ENCODE measurements at regions not wholly inside any gene's neighbourhood (a gene's known extent, or its start where the extent isn't known, plus 50 kb on each side); places are given as distances from the start of the nearest gene placed in this dataset.

DNA sequence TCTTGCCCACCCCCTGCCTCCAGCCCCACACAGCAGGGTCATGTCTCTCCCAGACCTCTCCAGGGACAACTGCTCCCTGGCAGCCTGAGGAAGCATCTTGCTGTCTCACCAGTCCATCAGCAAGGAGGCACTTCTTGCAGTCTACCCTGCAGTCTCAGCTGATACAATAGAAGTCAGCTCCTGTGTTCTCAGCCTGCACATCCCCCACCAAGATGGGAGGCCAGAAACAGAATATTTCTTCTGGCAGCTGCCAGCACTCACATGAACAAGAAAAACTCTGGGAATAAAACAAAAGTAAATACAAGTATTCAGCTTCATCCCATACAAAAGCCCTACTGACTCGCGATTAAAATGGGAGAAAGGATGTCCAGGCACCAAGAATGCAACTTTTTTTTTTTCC lies 457.4 kb upstream of the PROK2 start:
- H3K79me2 ChIP-seq (replicated peaks; ENCODE audit: insufficient read depth): no peaks in the 10 kb centered on the region
- H3K27ac ChIP-seq (ENCODE audit: low read depth): no peak overlapping the region
- DNase-seq (ENCODE audit: low spot score) (no peak), ATAC-seq (no peak)
- no peaks in the 10 kb centered on the region for H3K27me3 ChIP-seq (ENCODE audit: insufficient read depth)
- no peaks in the 10 kb centered on the region for H3K27me3 Mint-ChIP-seq (ENCODE audit: insufficient read depth, low read depth, poor library complexity)
- no peak overlapping the region for H3K4me3 ChIP-seq
- no peaks in the 10 kb centered on the region; the same call in 2 of the 3 replicates for H3K9me3 Mint-ChIP-seq
- no peak overlapping the region for H3K4me3 Mint-ChIP-seq
- no peaks in the 10 kb centered on the region for H3F3A ChIP-seq (replicated peaks; ENCODE audit: low read depth)
- no peaks in the 10 kb centered on the region for H4K20me1 ChIP-seq (replicated peaks; ENCODE audit: insufficient read depth)
- H3K9me2 ChIP-seq (ENCODE audit: insufficient read depth): peaks cover 11% of the 10 kb centered on the region
- TF ChIP-seq, protein P1, sequence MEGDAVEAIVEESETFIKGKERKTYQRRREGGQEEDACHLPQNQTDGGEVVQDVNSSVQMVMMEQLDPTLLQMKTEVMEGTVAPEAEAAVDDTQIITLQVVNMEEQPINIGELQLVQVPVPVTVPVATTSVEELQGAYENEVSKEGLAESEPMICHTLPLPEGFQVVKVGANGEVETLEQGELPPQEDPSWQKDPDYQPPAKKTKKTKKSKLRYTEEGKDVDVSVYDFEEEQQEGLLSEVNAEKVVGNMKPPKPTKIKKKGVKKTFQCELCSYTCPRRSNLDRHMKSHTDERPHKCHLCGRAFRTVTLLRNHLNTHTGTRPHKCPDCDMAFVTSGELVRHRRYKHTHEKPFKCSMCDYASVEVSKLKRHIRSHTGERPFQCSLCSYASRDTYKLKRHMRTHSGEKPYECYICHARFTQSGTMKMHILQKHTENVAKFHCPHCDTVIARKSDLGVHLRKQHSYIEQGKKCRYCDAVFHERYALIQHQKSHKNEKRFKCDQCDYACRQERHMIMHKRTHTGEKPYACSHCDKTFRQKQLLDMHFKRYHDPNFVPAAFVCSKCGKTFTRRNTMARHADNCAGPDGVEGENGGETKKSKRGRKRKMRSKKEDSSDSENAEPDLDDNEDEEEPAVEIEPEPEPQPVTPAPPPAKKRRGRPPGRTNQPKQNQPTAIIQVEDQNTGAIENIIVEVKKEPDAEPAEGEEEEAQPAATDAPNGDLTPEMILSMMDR (conservative IDR thresholded peaks at IDR 0.05; ENCODE audit: low read depth in 2 of 2): no peak
- TF ChIP-seq, protein P2, sequence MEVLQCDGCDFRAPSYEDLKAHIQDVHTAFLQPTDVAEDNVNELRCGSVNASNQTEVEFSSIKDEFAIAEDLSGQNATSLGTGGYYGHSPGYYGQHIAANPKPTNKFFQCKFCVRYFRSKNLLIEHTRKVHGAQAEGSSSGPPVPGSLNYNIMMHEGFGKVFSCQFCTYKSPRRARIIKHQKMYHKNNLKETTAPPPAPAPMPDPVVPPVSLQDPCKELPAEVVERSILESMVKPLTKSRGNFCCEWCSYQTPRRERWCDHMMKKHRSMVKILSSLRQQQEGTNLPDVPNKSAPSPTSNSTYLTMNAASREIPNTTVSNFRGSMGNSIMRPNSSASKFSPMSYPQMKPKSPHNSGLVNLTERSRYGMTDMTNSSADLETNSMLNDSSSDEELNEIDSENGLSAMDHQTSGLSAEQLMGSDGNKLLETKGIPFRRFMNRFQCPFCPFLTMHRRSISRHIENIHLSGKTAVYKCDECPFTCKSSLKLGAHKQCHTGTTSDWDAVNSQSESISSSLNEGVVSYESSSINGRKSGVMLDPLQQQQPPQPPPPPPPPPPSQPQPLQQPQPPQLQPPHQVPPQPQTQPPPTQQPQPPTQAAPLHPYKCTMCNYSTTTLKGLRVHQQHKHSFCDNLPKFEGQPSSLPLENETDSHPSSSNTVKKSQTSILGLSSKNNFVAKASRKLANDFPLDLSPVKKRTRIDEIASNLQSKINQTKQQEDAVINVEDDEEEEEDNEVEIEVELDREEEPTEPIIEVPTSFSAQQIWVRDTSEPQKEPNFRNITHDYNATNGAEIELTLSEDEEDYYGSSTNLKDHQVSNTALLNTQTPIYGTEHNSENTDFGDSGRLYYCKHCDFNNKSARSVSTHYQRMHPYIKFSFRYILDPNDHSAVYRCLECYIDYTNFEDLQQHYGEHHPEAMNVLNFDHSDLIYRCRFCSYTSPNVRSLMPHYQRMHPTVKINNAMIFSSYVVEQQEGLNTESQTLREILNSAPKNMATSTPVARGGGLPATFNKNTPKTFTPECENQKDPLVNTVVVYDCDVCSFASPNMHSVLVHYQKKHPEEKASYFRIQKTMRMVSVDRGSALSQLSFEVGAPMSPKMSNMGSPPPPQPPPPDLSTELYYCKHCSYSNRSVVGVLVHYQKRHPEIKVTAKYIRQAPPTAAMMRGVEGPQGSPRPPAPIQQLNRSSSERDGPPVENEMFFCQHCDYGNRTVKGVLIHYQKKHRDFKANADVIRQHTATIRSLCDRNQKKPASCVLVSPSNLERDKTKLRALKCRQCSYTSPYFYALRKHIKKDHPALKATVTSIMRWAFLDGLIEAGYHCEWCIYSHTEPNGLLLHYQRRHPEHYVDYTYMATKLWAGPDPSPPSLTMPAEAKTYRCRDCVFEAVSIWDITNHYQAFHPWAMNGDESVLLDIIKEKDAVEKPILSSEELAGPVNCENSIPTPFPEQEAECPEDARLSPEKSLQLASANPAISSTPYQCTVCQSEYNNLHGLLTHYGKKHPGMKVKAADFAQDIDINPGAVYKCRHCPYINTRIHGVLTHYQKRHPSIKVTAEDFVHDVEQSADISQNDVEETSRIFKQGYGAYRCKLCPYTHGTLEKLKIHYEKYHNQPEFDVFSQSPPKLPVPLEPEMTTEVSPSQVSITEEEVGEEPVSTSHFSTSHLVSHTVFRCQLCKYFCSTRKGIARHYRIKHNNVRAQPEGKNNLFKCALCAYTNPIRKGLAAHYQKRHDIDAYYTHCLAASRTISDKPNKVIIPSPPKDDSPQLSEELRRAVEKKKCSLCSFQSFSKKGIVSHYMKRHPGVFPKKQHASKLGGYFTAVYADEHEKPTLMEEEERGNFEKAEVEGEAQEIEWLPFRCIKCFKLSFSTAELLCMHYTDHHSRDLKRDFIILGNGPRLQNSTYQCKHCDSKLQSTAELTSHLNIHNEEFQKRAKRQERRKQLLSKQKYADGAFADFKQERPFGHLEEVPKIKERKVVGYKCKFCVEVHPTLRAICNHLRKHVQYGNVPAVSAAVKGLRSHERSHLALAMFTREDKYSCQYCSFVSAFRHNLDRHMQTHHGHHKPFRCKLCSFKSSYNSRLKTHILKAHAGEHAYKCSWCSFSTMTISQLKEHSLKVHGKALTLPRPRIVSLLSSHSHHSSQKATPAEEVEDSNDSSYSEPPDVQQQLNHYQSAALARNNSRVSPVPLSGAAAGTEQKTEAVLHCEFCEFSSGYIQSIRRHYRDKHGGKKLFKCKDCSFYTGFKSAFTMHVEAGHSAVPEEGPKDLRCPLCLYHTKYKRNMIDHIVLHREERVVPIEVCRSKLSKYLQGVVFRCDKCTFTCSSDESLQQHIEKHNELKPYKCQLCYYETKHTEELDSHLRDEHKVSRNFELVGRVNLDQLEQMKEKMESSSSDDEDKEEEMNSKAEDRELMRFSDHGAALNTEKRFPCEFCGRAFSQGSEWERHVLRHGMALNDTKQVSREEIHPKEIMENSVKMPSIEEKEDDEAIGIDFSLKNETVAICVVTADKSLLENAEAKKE (CRISPR knock-in tag; IDR thresholded peaks at IDR 0.05): no peak
- no peak for TF ChIP-seq EZH2phosphoT487 (IDR thresholded peaks at IDR 0.05; ENCODE audit: unreplicated experiment)
- TF ChIP-seq, protein P3, sequence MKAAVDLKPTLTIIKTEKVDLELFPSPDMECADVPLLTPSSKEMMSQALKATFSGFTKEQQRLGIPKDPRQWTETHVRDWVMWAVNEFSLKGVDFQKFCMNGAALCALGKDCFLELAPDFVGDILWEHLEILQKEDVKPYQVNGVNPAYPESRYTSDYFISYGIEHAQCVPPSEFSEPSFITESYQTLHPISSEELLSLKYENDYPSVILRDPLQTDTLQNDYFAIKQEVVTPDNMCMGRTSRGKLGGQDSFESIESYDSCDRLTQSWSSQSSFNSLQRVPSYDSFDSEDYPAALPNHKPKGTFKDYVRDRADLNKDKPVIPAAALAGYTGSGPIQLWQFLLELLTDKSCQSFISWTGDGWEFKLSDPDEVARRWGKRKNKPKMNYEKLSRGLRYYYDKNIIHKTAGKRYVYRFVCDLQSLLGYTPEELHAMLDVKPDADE (IDR thresholded peaks at IDR 0.05): no peak
- no peak for TF ChIP-seq POLR2AphosphoS5 (IDR thresholded peaks at IDR 0.05; ENCODE audit: low read depth)
- no peak for TF ChIP-seq ZNF114 (CRISPR knock-in tag; IDR thresholded peaks at IDR 0.05)
- TF ChIP-seq NANOG (IDR thresholded peaks at IDR 0.05; ENCODE audit: borderline replicate concordance): no peak
- TF ChIP-seq JUNB (IDR thresholded peaks at IDR 0.05; ENCODE audit: unreplicated experiment): no peak
- TF ChIP-seq STAT1 (IDR thresholded peaks at IDR 0.05; ENCODE audit: unreplicated experiment): no peak
- no peak for TF ChIP-seq EZH2 (IDR thresholded peaks at IDR 0.05; ENCODE audit: low read depth, unreplicated experiment)
- TF ChIP-seq ZNF331 (CRISPR knock-in tag; IDR thresholded peaks at IDR 0.05; ENCODE audit: low read depth): no peak
- TF ChIP-seq, protein P4, sequence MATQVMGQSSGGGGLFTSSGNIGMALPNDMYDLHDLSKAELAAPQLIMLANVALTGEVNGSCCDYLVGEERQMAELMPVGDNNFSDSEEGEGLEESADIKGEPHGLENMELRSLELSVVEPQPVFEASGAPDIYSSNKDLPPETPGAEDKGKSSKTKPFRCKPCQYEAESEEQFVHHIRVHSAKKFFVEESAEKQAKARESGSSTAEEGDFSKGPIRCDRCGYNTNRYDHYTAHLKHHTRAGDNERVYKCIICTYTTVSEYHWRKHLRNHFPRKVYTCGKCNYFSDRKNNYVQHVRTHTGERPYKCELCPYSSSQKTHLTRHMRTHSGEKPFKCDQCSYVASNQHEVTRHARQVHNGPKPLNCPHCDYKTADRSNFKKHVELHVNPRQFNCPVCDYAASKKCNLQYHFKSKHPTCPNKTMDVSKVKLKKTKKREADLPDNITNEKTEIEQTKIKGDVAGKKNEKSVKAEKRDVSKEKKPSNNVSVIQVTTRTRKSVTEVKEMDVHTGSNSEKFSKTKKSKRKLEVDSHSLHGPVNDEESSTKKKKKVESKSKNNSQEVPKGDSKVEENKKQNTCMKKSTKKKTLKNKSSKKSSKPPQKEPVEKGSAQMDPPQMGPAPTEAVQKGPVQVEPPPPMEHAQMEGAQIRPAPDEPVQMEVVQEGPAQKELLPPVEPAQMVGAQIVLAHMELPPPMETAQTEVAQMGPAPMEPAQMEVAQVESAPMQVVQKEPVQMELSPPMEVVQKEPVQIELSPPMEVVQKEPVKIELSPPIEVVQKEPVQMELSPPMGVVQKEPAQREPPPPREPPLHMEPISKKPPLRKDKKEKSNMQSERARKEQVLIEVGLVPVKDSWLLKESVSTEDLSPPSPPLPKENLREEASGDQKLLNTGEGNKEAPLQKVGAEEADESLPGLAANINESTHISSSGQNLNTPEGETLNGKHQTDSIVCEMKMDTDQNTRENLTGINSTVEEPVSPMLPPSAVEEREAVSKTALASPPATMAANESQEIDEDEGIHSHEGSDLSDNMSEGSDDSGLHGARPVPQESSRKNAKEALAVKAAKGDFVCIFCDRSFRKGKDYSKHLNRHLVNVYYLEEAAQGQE (IDR thresholded peaks at IDR 0.05; ENCODE audit: unreplicated experiment): no peak
- no peak for TF ChIP-seq CREB1 (CRISPR knock-in tag; IDR thresholded peaks at IDR 0.05; ENCODE audit: low read depth)
- H3K36me3 ChIP-seq (ENCODE audit: insufficient read depth): no peaks in the 10 kb centered on the region
- no peak overlapping the region for H3K27ac Mint-ChIP-seq
- H3K4me1 Mint-ChIP-seq: peaks cover 3% of the 10 kb centered on the region; the same call in 1 of the 3 replicates
- H3K4me2 ChIP-seq: no peak overlapping the region
- H3K36me3 Mint-ChIP-seq (ENCODE audit: low read depth): no peaks in the 10 kb centered on the region
- no peaks in the 10 kb centered on the region for H3K4me1 ChIP-seq (ENCODE audit: insufficient read depth)
- peak overlapping the region; percentile 53; the same call in 1 of the 2 replicates for H2AFZ ChIP-seq
